Stimulated activated naive B cell treated with anti-CD40 and anti-IgM and Interleukin-4, amounts not matched to agents 10 μg/mL and 1 μg/mL and 100 μg/mL, for 72 hours (primary cell): ENCODE measurements at regions not wholly inside any gene's neighbourhood (a gene's known extent, or its start where the extent isn't known, plus 50 kb on each side); places are given as distances from the start of the nearest gene placed in this dataset.

Source experiments
- ATAC-seq, 2 donors: fragments of 150-1000 bp; cut with Tn5 transposase; replicated peaks; 2 replicates each; pipeline ENCODE4 v1.10.0; 2021; ENCODE audit warnings: moderate library complexity in 1 of 2
- DNase-seq: peaks from one replicate; pipeline ENCODE4 v3.0.0; 2021
- H3K27ac Mint-ChIP-seq: one replicate; pipeline ENCODE4 v1.8.0; 2022; ENCODE audit warnings: mild to moderate bottlenecking, mixed read lengths
- H3K27me3 Mint-ChIP-seq, 2 donors: one replicate each; pipeline ENCODE4 v1.8.0; 2022; ENCODE audit warnings: mixed read lengths in 2 of 2
- H3K36me3 Mint-ChIP-seq, 2 donors: one replicate each; pipeline ENCODE4 v1.8.0; 2022; ENCODE audit warnings: mixed read lengths in 2 of 2, mild to moderate bottlenecking in 1 of 2
- H3K4me1 Mint-ChIP-seq, 2 donors: one replicate each; pipeline ENCODE4 v1.8.0; 2022; ENCODE audit warnings: mixed read lengths in 2 of 2, mild to moderate bottlenecking in 1 of 2
- H3K4me3 Mint-ChIP-seq, 2 donors: one replicate each; pipeline ENCODE4 v1.8.0; 2022; ENCODE audit warnings: mild to moderate bottlenecking in 2 of 2, mixed read lengths in 2 of 2, moderate library complexity in 1 of 2
- H3K9me3 Mint-ChIP-seq, 2 donors: one replicate each; pipeline ENCODE4 v1.8.0; 2022; ENCODE audit warnings: mixed read lengths in 2 of 2, mild to moderate bottlenecking in 1 of 2

DNA sequence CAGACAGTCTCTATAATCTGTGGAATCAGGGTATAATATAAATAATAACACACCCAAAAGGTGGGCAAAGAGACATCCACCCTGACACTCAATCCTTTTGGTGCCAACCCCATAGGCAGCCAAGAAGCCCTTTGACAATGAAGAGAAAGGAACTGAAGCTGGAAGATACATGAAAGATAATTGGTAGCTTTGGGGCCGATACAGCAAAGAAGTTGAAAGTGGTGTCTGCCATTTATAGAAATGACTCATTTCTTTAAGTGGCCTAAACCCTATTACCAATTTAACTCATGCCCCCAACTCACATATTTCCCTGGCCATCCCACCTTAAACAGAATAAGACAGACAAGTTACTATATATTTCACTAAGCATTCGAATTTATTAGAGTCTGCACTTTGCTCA lies 167.0 kb downstream of the ZC3H11B start:
- Mint-ChIP-seq H3K36me3 (no peaks in the 10 kb centered on the region), H3K27ac (no peak overlapping the region), H3K9me3 (no peaks in the 10 kb centered on the region), H3K4me1 (no peaks in the 10 kb centered on the region), H3K27me3 (peaks cover 0 to 4% of the 10 kb centered on the region in 2 donors), H3K4me3 (no peak overlapping the region)
- no peak for DNase-seq
- ATAC-seq, result no peak

DNA sequence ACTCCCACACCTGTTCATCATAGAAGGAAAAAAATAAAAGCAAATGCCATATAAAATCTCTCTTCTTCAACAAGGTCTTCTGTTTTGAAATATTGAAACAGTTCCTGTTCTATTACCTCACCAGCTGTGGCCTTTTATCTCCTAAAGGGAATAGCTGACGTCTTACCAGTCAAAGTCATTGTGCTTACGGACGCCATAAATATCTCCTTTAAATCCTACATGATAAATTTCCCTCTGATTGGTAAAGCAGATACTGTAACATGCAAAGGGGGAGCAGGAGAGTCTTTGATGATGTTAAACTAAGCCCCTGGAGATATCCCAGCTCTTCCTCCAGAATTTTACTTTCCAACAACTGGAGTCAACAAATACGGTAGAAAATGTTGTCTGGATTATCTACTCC lies 168.4 kb downstream of the ZC3H11B start:
- Mint-ChIP-seq H3K27ac (no peak overlapping the region), H3K4me1 (no peaks in the 10 kb centered on the region), H3K4me3 (no peak overlapping the region), H3K27me3 (peaks cover 0 to 4% of the 10 kb centered on the region in 2 donors), H3K9me3 (no peaks in the 10 kb centered on the region), H3K36me3 (no peaks in the 10 kb centered on the region)
- DNase-seq (no peak), ATAC-seq (no peak)

DNA sequence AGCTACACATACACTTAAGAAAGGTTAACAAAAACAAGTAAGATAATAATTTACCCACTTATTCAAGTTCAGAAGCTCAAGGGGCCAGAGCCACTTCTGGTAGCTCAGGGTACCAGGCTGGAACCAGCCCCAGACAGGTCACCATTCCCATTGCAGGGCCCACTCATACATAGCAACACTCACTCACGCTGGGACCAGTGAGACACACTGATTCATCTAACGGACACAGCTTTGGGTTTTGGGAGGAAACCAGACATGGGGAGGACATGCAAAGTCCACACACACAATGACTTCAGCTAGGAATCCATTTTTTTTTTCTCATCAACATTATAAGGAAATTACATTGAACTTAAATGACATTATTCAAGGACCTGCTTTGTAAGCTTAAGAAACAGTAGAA lies 169.1 kb downstream of the ZC3H11B start:
- Mint-ChIP-seq H3K9me3 (peaks cover 0 to 2% of the 10 kb centered on the region in 2 donors), H3K27me3 (peaks cover 0 to 8% of the 10 kb centered on the region in 2 donors), H3K4me3 (no peak overlapping the region), H3K36me3 (no peaks in the 10 kb centered on the region), H3K27ac (no peak overlapping the region), H3K4me1 (peaks cover 0 to 1% of the 10 kb centered on the region in 2 donors)
- DNase-seq, result no peak
- ATAC-seq, result no peak

- DNase-seq, result no peak
- ATAC-seq, result no peak
- Mint-ChIP-seq H3K27ac (no peak overlapping the region), H3K4me1 (peaks cover 0 to 1% of the 10 kb centered on the region in 2 donors), H3K27me3 (peaks cover 0 to 10% of the 10 kb centered on the region in 2 donors), H3K9me3 (peaks cover 0 to 2% of the 10 kb centered on the region in 2 donors), H3K4me3 (no peak overlapping the region), H3K36me3 (no peaks in the 10 kb centered on the region)
Measured at GRCh38 chr1:219442611-219443061, 170.3 kb downstream of the ZC3H11B start.

- no peak overlapping the region for H3K27ac Mint-ChIP-seq
- H3K4me3 Mint-ChIP-seq, result no peak overlapping the region
- ATAC-seq, result no peak
Measured at GRCh38 chr1:219441884-219442283, 171.0 kb downstream of the ZC3H11B start.

GRCh38 chr1:219439376-219439775 lies 173.5 kb downstream of the ZC3H11B start:
- DNase-seq, result no peak
- H3K4me3 Mint-ChIP-seq, result no peak overlapping the region
- H3K4me1 Mint-ChIP-seq, result peaks cover 0 to 1% of the 10 kb centered on the region in 2 donors
- H3K36me3 Mint-ChIP-seq, result no peaks in the 10 kb centered on the region
- no peak for ATAC-seq
- peaks cover 0 to 2% of the 10 kb centered on the region in 2 donors for H3K9me3 Mint-ChIP-seq
- H3K27me3 Mint-ChIP-seq, result peaks cover 0 to 10% of the 10 kb centered on the region in 2 donors
- H3K27ac Mint-ChIP-seq, result no peak overlapping the region

More at GRCh38 chr1:219441884-219442283, 171.0 kb downstream of the ZC3H11B start:
- Mint-ChIP-seq H3K4me1 (peaks cover 0 to 1% of the 10 kb centered on the region in 2 donors), H3K27me3 (peaks cover 0 to 10% of the 10 kb centered on the region in 2 donors), H3K36me3 (no peaks in the 10 kb centered on the region), H3K9me3 (peaks cover 0 to 2% of the 10 kb centered on the region in 2 donors)
- no peak for DNase-seq

DNA sequence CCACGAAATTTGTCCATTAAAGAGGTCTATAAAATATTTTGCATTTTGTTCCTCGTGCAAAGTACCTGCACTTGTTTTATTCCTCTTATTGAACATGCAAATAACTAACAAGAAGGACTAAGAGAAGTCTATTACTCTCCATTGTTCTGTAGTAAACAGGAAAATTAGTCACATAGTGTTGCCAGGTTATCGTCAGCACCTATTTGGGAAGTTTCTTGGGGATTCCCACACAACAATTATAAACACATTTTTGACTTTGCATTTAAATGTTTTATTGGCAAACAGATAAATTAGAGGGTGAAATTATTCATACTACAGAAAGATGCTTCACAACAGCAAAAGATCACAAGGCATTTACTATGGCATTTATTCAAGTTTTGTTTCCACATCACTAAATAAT lies 174.5 kb downstream of the ZC3H11B start:
- Mint-ChIP-seq H3K9me3 (peaks cover 0 to 2% of the 10 kb centered on the region in 2 donors), H3K36me3 (no peaks in the 10 kb centered on the region), H3K27me3 (peaks cover 0 to 10% of the 10 kb centered on the region in 2 donors), H3K27ac (no peak overlapping the region), H3K4me3 (no peak overlapping the region), H3K4me1 (peaks cover 0 to 1% of the 10 kb centered on the region in 2 donors)
- DNase-seq (no peak), ATAC-seq (no peak)

DNA sequence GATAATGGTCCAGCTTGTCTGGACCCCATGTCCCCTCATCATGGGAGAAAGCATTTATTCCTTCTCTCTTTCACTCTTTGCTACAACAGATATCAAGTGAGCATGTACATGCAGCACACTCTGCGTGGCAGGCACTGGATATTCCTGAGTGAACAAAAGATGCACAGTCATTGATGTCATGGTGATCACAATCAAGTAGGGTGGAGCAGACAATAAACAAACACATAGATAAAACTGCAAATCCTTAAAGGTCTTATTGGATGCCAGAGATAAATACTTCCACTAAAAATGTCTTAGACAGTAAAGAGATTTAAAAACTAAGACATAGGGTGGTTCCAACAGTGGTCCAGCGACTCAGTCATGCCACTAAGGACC lies 178.0 kb downstream of the ZC3H11B start:
- peaks cover 0 to 6% of the 10 kb centered on the region in 2 donors for H3K27me3 Mint-ChIP-seq
- H3K4me1 Mint-ChIP-seq, result peaks cover 0 to 1% of the 10 kb centered on the region in 2 donors
- peaks cover 0 to 2% of the 10 kb centered on the region in 2 donors for H3K9me3 Mint-ChIP-seq
- no peak overlapping the region for H3K4me3 Mint-ChIP-seq
- no peaks in the 10 kb centered on the region for H3K36me3 Mint-ChIP-seq
- ATAC-seq (no peak), DNase-seq (no peak)
- H3K27ac Mint-ChIP-seq, result no peak overlapping the region

DNA sequence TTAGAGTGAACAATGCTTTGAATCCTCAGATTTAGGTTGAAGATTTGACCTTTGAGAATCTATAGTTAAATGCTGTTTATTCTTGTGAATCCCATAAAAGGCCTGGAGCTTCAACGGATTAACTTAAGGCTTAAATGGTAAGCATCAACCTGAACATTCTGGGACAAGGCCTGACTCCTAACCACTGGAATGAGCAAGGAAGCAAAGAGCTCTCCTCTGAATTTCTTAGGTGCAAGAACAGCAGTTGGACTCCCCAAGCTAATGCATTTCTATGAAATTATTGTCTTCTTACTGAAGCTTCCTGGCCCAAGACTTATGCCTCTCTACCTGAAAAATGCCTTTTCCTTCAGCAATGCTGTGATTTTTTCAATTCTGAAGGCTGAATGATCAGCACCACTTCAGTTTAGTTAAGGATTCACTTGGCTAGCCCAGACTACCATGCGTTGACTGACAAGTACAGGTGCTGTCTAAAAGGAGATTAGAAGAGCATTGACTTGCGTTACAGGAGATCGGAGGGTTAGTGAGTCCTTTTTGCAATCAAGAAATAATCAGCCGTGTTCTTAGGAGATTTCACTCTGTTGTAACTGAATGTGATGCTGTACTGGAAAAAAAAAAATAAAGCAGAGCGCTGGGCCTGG lies 178.5 kb downstream of the ZC3H11B start:
- Mint-ChIP-seq H3K36me3 (no peaks in the 10 kb centered on the region), H3K9me3 (peaks cover 0 to 2% of the 10 kb centered on the region in 2 donors), H3K27ac (no peak overlapping the region), H3K4me1 (peaks cover 0 to 1% of the 10 kb centered on the region in 2 donors), H3K4me3 (no peak overlapping the region), H3K27me3 (peaks cover 0 to 6% of the 10 kb centered on the region in 2 donors)
- no peak for DNase-seq
- ATAC-seq, result no peak

DNA sequence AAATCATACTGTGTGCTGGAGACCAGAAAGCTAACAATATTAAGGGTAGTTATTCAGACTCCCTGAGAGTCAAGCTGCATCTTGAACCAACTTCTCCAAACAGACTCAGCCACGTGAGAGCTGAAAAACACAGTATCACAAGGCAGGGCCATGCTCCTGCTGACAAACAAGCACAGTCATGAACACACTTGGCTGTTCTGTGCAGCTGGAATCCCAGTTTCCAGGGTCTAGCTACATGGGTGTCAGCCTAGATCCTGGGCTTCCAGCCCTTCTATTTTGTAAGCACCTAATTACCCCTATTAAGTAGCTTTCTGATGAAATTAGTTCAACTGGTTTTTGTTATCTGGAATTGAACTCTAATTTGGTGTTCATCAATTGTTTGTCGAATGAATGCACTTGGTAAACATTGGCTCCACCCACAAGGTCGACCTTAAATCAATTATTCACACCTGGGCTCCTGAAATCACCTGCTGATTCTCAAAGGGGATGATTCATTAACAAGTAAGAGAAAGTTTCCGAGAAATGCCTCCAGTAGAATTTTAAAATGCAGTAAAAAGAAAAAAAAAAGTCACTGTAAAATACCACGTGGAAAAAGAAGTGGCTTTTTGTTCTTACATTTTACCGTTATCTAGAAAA lies 179.3 kb downstream of the ZC3H11B start:
- no peak for DNase-seq
- Mint-ChIP-seq H3K36me3 (no peaks in the 10 kb centered on the region), H3K27ac (no peak overlapping the region), H3K4me1 (no peaks in the 10 kb centered on the region), H3K27me3 (no peaks in the 10 kb centered on the region), H3K4me3 (no peak overlapping the region), H3K9me3 (no peaks in the 10 kb centered on the region)
- ATAC-seq, result no peak

- H3K27me3 Mint-ChIP-seq, result no peaks in the 10 kb centered on the region
- no peaks in the 10 kb centered on the region for H3K4me1 Mint-ChIP-seq
- no peak overlapping the region for H3K27ac Mint-ChIP-seq
- ATAC-seq, result no peak
- H3K36me3 Mint-ChIP-seq, result no peaks in the 10 kb centered on the region
- H3K4me3 Mint-ChIP-seq, result no peak overlapping the region
- H3K9me3 Mint-ChIP-seq, result no peaks in the 10 kb centered on the region
- DNase-seq, result no peak
Measured at GRCh38 chr1:219433001-219433400, 179.9 kb downstream of the ZC3H11B start.

- no peak overlapping the region for H3K4me3 Mint-ChIP-seq
- no peak for ATAC-seq
Measured at GRCh38 chr1:219432191-219432606, 180.7 kb downstream of the ZC3H11B start.

DNA sequence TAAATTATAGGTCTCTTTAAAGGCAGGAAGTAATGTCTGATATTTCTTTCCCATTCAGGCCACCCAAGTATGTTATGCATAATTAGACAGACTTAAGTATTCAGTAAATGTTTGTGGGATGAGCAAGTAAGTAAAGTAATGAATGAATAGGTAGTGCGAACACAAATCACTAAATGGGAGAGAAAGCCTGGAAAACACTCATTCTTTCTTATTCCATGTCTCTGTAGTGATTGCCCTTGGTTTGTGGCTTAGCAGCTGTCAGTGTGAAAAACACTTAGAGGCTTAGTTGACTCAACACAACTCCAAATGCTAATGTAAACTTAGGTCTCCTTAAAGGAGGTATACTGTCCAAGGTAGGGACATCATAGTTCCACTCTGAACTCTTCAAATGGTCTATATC lies 182.5 kb downstream of the ZC3H11B start:
- no peak overlapping the region for H3K4me3 Mint-ChIP-seq
- no peaks in the 10 kb centered on the region for H3K9me3 Mint-ChIP-seq

More at GRCh38 chr1:219432191-219432606, 180.7 kb downstream of the ZC3H11B start:
- H3K9me3 Mint-ChIP-seq, result no peaks in the 10 kb centered on the region
- H3K36me3 Mint-ChIP-seq, result no peaks in the 10 kb centered on the region
- H3K4me1 Mint-ChIP-seq, result no peaks in the 10 kb centered on the region
- no peak for DNase-seq
- no peak overlapping the region for H3K27ac Mint-ChIP-seq
- H3K27me3 Mint-ChIP-seq, result no peaks in the 10 kb centered on the region

GRCh38 chr1:219428651-219429050 lies 184.3 kb downstream of the ZC3H11B start:
- DNase-seq (no peak), ATAC-seq (no peak)
- no peaks in the 10 kb centered on the region for H3K4me1 Mint-ChIP-seq
- no peaks in the 10 kb centered on the region for H3K9me3 Mint-ChIP-seq
- no peak overlapping the region for H3K27ac Mint-ChIP-seq
- no peaks in the 10 kb centered on the region for H3K27me3 Mint-ChIP-seq
- no peaks in the 10 kb centered on the region for H3K36me3 Mint-ChIP-seq
- no peak overlapping the region for H3K4me3 Mint-ChIP-seq

More for the DNA sequence above, 182.5 kb downstream of the ZC3H11B start:
- Mint-ChIP-seq H3K36me3 (no peaks in the 10 kb centered on the region), H3K27ac (no peak overlapping the region), H3K27me3 (no peaks in the 10 kb centered on the region), H3K4me1 (no peaks in the 10 kb centered on the region)
- ATAC-seq, result no peak
- DNase-seq, result no peak

GRCh38 chr1:219427989-219428388 lies 184.9 kb downstream of the ZC3H11B start:
- Mint-ChIP-seq H3K36me3 (no peaks in the 10 kb centered on the region), H3K4me3 (no peak overlapping the region), H3K9me3 (no peaks in the 10 kb centered on the region), H3K4me1 (no peaks in the 10 kb centered on the region), H3K27me3 (no peaks in the 10 kb centered on the region), H3K27ac (no peak overlapping the region)
- no peak for DNase-seq
- no peak for ATAC-seq
